ENCODE measurements at regions not wholly inside any gene's neighbourhood (a gene's known extent, or its start where the extent isn't known, plus 50 kb on each side); places are given as distances from the start of the nearest gene placed in this dataset.
"Not testable (repeated sequence)": the region's sequence is repeated elsewhere in the genome, so short reads cannot be mapped to it uniquely, and the experiment has no call there.

GRCh38 chr9:79073201-79073600, 498.6 kb upstream of the TLE4 start:
- DNase-seq (ENCODE audit: low read depth in 2 of 2): no peak

- DNase-seq (ENCODE audit: low read depth in 2 of 2): no peak
Measured at GRCh38 chr9:79080536-79080935, 491.2 kb upstream of the TLE4 start.

- DNase-seq (ENCODE audit: low read depth in 2 of 2): no peak
Measured at GRCh38 chr9:79083621-79084020, 488.1 kb upstream of the TLE4 start.

GRCh38 chr9:79087133-79087532, 484.6 kb upstream of the TLE4 start:
- DNase-seq (ENCODE audit: low read depth in 2 of 2): no peak

GRCh38 chr9:79089054-79089560, 482.7 kb upstream of the TLE4 start:
- no peak for DNase-seq (ENCODE audit: low read depth in 2 of 2)

GRCh38 chr9:79089851-79090250, 481.9 kb upstream of the TLE4 start:
- DNase-seq (ENCODE audit: low read depth in 2 of 2): not testable (repeated sequence)

GRCh38 chr9:79103257-79103656, 468.5 kb upstream of the TLE4 start:
- DNase-seq (ENCODE audit: low read depth in 2 of 2): not testable (repeated sequence)

- DNase-seq (ENCODE audit: low read depth in 2 of 2): no peak
Measured at GRCh38 chr9:79104216-79104615, 467.5 kb upstream of the TLE4 start.

- DNase-seq (ENCODE audit: low read depth in 2 of 2): no peak
Measured at GRCh38 chr9:79104951-79105350, 466.8 kb upstream of the TLE4 start.

GRCh38 chr9:79107911-79108676, 463.7 kb upstream of the TLE4 start:
- no peak for DNase-seq (ENCODE audit: low read depth in 2 of 2)

GRCh38 chr9:79111653-79112052, 460.1 kb upstream of the TLE4 start:
- DNase-seq (ENCODE audit: low read depth in 2 of 2): no peak

GRCh38 chr9:79115176-79115575, 456.6 kb upstream of the TLE4 start:
- no peak for DNase-seq (ENCODE audit: low read depth in 2 of 2)

- no peak for DNase-seq (ENCODE audit: low read depth in 2 of 2)
Measured at GRCh38 chr9:79116041-79116440, 455.7 kb upstream of the TLE4 start.

- no peak for DNase-seq (ENCODE audit: low read depth in 2 of 2)
Measured at GRCh38 chr9:79116709-79117108, 455.1 kb upstream of the TLE4 start.

- no peak for DNase-seq (ENCODE audit: low read depth in 2 of 2)
Measured at GRCh38 chr9:79120533-79120932, 451.2 kb upstream of the TLE4 start.

GRCh38 chr9:79120941-79121340, 450.8 kb upstream of the TLE4 start:
- no peak for DNase-seq (ENCODE audit: low read depth in 2 of 2)

- DNase-seq (ENCODE audit: low read depth in 2 of 2): no peak
Measured at GRCh38 chr9:79123415-79123814, 448.4 kb upstream of the TLE4 start.

GRCh38 chr9:79127661-79128060, 444.1 kb upstream of the TLE4 start:
- DNase-seq (ENCODE audit: low read depth in 2 of 2): no peak

- DNase-seq (ENCODE audit: low read depth in 2 of 2): no peak
Measured at GRCh38 chr9:79129865-79130480, 441.8 kb upstream of the TLE4 start.

- DNase-seq (ENCODE audit: low read depth in 2 of 2): no peak
Measured at GRCh38 chr9:79131246-79131774, 440.5 kb upstream of the TLE4 start.

GRCh38 chr9:79131824-79132377, 439.9 kb upstream of the TLE4 start:
- no peak for DNase-seq (ENCODE audit: low read depth in 2 of 2)

- DNase-seq (ENCODE audit: low read depth in 2 of 2): no peak
Measured at GRCh38 chr9:79134654-79135053, 437.1 kb upstream of the TLE4 start.
